HG03469 (cell line): ENCODE measurements at regions not wholly inside any gene's neighbourhood (a gene's known extent, or its start where the extent isn't known, plus 50 kb on each side); places are given as distances from the start of the nearest gene placed in this dataset.

Experiments used
- ATAC-seq: cut with Tn5 transposase; IDR thresholded peaks from one replicate; pipeline ENCODE4 v1.9.1; 2021; ENCODE audit warnings: mild to moderate bottlenecking, moderate library complexity, moderate number of reproducible peaks; ENCODE audit not compliant: unreplicated experiment

DNA sequence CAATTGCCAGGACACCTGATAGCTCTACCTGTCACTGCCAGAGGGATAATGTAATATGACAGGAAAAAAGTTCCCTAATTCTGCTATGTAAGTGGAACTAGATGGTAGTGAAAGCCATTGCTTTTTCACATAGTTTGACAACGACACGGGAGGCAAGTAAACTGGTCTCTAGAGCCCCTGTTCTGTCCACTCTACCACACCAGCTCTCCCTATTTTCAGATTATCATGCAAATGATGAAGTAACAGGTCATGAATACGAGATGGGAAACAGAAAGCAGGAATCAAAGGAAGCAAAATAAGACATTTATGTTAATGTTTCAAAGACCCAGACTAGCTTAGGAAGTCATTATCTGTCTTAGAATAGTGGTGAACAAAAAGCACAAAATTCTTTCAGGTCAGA, 56.2 kb downstream of the TAF11L14 start:
- ATAC-seq: no peak

GRCh38 chr5:17691762-17692161, 57.5 kb downstream of the TAF11L14 start:
- ATAC-seq: no peak

DNA sequence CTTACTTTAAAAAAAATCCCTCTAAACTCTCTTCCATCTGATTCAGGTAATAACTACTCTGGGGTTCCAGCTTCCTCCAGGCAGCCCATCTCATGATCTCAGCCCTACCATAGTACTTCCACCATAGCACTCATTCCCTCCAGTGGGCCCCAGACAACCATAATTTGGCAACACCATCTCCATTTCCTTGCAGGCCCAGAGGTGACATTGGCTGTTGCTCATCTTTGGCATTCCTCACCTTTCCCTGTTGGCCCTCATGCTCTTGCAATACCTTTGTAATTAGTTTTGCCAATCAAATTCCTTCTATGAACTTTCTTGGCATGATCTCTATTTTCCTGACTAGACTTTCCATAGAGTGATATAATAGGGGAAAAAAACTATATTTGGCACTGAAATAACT, 60.1 kb downstream of the TAF11L14 start:
- no peak for ATAC-seq

DNA sequence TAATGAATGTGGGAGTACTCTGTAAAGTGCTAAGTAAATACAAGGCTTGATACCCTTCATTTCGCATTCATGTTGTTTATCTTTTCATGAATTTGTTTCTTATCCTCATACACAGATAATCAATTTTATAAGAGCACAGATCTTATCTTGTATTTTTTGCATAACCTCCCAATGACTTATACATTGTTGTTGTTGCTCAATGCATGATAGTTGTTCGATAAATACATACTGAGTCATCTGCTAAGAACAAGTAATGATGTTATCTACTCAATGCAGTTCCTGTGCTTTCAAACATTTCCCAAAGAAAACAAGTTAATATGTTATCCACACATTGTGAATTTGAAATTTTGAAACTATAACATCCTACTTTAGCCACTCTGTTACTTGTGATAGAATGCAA, 60.7 kb downstream of the TAF11L14 start:
- ATAC-seq: no peak

DNA sequence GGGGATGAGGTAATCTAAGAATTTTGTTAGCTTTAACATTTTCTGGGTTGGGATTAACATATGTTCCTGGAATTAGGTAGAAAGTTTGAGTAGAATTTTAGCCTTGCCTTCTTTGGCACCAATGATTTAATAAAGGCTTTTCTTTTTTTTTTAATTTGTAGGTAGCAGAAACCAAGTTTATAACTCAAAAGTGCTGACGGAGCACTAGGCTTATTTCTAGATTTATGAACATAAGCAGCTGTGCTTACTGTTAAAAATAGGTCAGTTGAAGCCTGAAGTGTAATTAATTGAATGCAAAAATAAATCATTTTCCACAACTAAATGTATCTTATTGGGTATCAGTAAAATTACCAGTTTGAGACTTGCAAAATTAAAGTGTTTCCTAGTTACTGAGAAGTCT, 62.4 kb downstream of the TAF11L14 start:
- no peak for ATAC-seq

- no peak for ATAC-seq
Observed at GRCh38 chr5:17697671-17698070, 63.4 kb downstream of the TAF11L14 start.

GRCh38 chr5:17709011-17709710, 74.9 kb downstream of the TAF11L14 start:
- ATAC-seq: no peak

- ATAC-seq: no peak
Observed at GRCh38 chr5:17713301-17713700, 79.0 kb downstream of the TAF11L14 start.

DNA sequence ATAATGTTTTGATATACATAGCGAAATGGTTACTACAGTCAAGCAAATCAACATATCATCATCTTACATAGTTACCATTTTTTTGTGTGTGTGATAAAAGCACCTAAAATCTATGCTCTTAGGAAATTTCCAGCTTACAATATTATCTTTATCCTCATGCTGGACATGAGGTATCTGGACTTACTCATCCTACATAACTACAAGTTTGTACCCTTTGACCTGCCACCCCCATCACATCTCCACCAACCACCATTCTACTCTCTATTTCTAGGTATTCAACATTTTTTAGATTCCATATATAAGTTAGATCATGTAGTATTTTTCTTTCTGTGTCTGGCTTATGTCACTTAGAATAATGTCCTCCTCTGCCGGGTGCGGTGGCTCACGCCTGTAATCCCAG, 79.9 kb downstream of the TAF11L14 start:
- ATAC-seq: no peak

DNA sequence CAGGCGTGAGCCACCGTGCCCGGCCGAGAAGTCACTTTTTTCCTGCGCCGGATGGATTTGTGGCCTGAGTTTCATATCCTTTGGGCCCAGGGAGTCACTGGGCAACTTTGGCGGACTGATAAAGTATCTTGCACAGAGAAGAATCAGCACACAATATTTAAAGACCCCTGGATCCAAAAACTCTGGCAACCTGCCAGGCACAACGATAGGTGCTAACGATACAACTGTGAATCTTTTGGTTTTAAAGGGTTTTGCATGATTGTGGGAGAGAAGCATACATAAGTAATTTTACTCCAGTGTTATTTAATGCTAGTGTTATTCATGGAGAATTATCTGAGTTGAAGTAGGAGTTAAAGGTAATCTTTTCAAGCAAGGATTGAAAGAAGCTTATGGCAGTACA, 85.3 kb downstream of the TAF11L14 start:
- no peak for ATAC-seq

DNA sequence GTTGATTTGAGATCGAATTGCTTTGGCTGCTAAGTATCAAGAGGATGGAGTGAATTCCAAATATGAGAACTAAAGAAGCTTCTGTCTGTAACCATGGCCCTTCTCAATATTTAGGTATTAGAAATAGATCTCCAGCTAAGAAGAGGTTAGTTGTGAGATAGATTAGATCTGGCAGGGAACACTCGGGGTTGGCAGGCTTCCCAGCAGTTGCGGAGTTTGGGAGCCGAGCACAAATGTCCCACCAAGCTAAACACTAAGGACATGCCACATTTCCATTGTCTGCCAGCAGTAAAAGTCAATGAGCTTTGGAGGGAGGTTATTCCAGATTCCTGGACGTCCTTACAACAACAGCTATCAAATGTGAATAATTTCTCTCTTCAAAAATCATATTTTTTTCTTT, 85.8 kb downstream of the TAF11L14 start:
- no peak for ATAC-seq

DNA sequence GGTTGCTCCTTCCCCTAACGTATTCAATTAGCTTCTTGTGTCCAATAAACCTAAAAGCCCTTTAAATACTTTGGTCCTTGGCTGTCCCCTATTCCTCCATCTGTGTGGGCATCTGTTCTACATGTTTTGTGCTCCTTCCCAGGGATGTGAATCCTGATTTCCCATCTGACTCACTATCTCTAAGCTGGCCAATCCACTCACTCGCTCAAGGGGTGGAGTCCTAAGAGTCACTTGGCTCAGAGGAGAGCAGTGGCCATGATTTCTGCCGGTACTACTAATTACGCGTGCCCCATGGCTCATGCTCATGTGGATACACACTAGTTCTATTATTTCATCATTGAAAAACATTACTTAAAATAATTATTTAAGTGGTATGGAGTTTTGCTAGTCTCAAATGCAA, 89.6 kb downstream of the TAF11L14 start:
- no peak for ATAC-seq

DNA sequence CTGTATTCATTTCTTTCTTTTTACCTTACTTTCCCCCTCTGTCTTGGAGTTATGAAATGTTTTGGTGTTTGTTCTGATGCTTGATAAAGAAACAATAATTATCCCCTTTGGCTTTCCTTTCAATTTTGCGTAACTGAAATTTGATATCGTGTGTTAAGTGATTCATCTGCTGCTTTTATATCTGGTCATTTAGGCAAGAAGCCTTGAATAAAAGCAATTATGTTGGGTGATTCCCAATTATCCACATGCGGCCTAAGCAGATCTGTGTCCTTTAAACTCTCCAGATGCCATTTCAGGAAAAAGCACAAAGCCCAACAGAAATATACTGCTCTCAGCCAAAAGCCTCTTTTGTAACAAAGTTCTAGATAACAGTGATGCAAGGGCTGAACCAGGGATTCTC, 92.8 kb downstream of the TAF11L14 start:
- no peak for ATAC-seq

DNA sequence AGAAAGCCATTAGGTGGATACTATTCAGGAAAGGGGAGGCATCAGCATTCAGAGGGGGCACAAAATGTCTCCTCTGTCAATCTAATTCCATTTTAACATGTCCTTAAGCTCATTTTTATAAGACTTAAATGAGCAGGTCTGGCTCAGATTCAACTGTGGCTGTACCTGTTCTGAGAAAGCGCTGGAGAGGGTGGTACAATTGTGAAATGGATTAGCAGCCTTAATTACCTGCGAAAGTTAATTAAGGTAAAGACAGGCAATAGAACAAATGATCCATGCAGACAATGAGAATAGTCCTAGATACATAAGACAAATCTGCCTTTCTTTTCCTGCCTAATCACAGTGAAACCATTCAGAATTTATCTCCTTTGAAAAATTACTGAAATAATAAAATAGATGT, 96.2 kb downstream of the TAF11L14 start:
- no peak for ATAC-seq

GRCh38 chr5:17732351-17732923, 98.2 kb downstream of the TAF11L14 start:
- no peak for ATAC-seq

DNA sequence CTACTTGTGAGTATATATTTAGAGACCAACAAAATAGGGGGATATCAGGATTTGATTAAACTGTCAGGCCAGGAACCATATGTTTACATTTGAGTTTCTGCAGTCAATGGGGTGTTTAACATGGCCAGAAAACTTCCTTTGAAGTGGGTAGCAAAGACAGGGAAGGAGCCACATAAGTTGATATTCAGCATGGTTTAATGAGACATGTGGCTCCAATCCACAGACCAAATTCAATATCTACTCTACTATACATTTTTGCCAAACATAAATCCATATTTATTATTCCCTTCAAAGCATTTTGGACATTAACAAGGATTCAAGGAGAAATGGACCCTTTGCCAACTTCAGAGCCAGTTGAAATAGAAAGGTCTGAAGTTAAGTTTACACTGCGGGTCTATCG, 99.8 kb downstream of the TAF11L14 start:
- no peak for ATAC-seq

DNA sequence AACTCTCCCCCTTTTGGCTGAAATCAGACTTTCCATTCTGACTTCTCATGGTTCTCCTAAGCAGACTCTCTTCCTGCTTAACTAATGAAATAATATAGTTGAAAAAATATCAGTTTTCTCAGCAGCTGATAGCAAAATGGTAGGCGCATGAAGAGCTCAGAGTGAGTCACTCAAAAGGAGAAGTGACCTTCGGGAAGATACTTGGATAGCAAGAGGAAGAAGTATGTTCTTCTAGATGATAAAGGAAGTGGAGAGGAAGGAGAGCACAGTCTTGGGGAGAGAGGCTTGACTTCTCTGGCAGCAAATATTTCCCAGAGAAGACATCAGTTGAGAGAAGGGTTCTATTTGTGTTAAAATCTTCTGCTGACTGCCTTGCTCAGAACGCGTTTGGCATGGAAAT, 101.5 kb downstream of the TAF11L14 start:
- ATAC-seq: no peak

- ATAC-seq: no peak
Observed at GRCh38 chr5:17737092-17737491, 102.8 kb downstream of the TAF11L14 start.

GRCh38 chr5:17738446-17738845, 104.2 kb downstream of the TAF11L14 start:
- no peak for ATAC-seq

DNA sequence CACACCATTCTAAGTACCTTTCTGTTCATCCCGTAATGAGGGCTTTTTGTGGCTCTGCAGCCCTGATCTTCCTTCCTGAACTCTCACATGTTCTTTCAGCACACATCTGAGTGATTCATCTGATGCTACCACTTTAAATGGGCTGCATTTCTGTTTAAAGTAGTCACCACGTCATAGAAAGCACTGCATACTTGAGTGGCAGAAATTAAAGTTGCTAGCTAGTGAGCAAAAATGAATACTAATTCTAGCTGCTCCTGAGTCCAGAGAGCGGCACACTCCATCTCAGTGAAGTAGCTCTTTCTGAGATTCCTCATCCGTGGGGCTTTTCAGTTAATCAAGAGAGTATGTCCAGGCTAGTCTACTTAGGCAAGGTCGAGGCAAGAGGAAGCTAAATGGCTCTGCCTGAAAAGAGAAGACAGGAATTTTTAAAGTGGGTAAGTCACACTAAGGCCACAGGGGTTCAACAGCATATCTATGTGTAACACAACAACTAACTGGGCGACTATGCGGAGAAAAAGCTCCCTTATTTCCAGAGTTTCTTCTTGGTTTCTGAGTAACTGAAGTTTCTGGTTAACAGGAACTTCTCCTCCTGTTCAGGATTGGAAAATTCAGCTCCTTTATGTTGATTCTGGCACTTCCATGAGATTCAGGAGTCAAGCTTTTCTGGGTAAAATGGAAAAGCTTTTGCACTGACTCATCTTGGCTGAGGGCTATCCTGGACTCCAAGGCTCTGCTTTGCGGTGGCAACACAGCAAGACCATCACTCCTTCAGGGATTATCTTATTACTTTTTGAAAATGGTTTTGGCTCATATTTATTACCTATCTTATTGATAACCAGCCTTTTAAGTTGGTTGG, 109.5 kb downstream of the TAF11L14 start:
- no peak for ATAC-seq

DNA sequence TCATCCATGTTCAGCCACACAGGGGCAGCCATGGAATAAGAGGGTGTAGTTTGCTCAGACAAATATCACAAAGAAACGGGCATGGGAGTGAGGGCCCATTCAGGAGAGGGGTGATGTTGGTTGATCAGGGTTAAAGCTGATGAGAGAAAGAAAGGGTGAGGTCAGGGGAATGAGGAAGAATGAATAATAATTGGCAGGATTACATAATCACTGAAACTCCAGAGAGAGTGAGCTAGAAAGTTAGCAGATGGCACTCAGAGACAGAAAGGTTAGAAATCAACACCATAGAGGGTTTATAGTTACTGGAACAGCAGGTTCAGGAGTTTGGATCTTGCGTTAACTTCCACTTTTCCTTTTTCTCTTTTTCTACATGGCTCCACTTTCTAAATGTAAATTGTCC, 113.9 kb downstream of the TAF11L14 start:
- no peak for ATAC-seq

- ATAC-seq: no peak
Observed at GRCh38 chr5:17748941-17749340, 114.7 kb downstream of the TAF11L14 start.
